GM18519 (cell line): ENCODE measurements at regions not wholly inside any gene's neighbourhood (a gene's known extent, or its start where the extent isn't known, plus 50 kb on each side); places are given as distances from the start of the nearest gene placed in this dataset.

Source experiments
- ATAC-seq: cut with Tn5 transposase; IDR thresholded peaks from one replicate; pipeline ENCODE4 v1.9.1; 2021; ENCODE audit warnings: mild to moderate bottlenecking, moderate library complexity; ENCODE audit not compliant: unreplicated experiment, low FRiP score

GRCh38 chr19:28530406-28531035 lies 682.4 kb downstream of the UQCRFS1 start:
- no peak for ATAC-seq

GRCh38 chr19:28526038-28526437 lies 686.9 kb downstream of the UQCRFS1 start:
- ATAC-seq: no peak

GRCh38 chr19:28523619-28524018 lies 689.3 kb downstream of the UQCRFS1 start:
- ATAC-seq: no peak

- ATAC-seq: no peak
Measured at GRCh38 chr19:28522545-28522922, 690.4 kb downstream of the UQCRFS1 start.

- ATAC-seq: no peak
Measured at GRCh38 chr19:28521614-28522544, 691.1 kb downstream of the UQCRFS1 start.

GRCh38 chr19:28520998-28521568 lies 691.9 kb downstream of the UQCRFS1 start:
- no peak for ATAC-seq

GRCh38 chr19:28519952-28520861 lies 692.7 kb downstream of the UQCRFS1 start:
- no peak for ATAC-seq

GRCh38 chr19:28519218-28519779 lies 693.7 kb downstream of the UQCRFS1 start:
- no peak for ATAC-seq

GRCh38 chr19:28516415-28516872 lies 696.5 kb downstream of the UQCRFS1 start:
- no peak for ATAC-seq

GRCh38 chr19:28514166-28514565 lies 698.8 kb downstream of the UQCRFS1 start:
- ATAC-seq: no peak

- no peak for ATAC-seq
Measured at GRCh38 chr19:28511655-28512054, 701.3 kb downstream of the UQCRFS1 start.

- ATAC-seq: no peak
Measured at GRCh38 chr19:28509079-28509895, 703.7 kb downstream of the UQCRFS1 start.

- ATAC-seq: no peak
Measured at GRCh38 chr19:28508666-28509065, 704.3 kb downstream of the UQCRFS1 start.

GRCh38 chr19:28505933-28506332 lies 707.0 kb downstream of the UQCRFS1 start:
- no peak for ATAC-seq

- ATAC-seq: no peak
Measured at GRCh38 chr19:28505134-28505533, 707.8 kb downstream of the UQCRFS1 start.

- ATAC-seq: no peak
Measured at GRCh38 chr19:28504727-28505126, 708.2 kb downstream of the UQCRFS1 start.

GRCh38 chr19:28504139-28504538 lies 708.8 kb downstream of the UQCRFS1 start:
- ATAC-seq: no peak

- ATAC-seq: no peak
Measured at GRCh38 chr19:28502879-28503734, 709.8 kb downstream of the UQCRFS1 start.
